DOHH2 (cell line): ENCODE measurements at regions not wholly inside any gene's neighbourhood (a gene's known extent, or its start where the extent isn't known, plus 50 kb on each side); places are given as distances from the start of the nearest gene placed in this dataset.

Source experiments
- EZH2phosphoT487 ChIP-seq: fragments of 200-600 bp; sonication (generic); IDR thresholded peaks from 2 replicates; pipeline ENCODE4 v1.6.1; 2017; ENCODE audit warnings: borderline replicate concordance, mild to moderate bottlenecking, antibody characterized with exemption, low read length, moderate library complexity, mixed read lengths
- TF ChIP-seq, protein P1 (sequence below): fragments of 200-600 bp; sonication (generic); IDR thresholded peaks from one replicate; pipeline ENCODE4 v1.5.1; 2014; ENCODE audit warnings: antibody characterized with exemption, mild to moderate bottlenecking, low read depth, low read length; ENCODE audit not compliant: poor library complexity, severe bottlenecking

DNA sequence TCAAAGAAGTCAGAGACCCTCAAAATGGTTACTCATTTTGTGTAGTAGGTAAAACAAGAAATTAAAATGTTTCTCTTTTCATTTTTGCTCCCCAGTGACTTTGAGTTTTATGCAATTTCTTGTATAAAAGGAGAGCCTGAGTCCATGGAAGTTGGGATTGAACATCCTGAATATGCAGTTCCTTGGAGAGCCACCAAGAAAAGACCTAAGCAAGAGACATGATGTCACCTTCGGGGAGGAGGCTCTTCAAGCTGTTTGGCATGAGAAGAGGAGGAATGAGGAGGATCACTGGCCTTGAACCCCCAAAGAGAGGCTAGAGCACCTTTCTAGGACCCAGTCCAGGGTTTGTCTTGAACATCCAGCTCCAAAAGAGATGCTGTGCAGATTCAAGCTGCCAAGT, 62.3 kb upstream of the CALM2 start:
- TF ChIP-seq, protein P1, sequence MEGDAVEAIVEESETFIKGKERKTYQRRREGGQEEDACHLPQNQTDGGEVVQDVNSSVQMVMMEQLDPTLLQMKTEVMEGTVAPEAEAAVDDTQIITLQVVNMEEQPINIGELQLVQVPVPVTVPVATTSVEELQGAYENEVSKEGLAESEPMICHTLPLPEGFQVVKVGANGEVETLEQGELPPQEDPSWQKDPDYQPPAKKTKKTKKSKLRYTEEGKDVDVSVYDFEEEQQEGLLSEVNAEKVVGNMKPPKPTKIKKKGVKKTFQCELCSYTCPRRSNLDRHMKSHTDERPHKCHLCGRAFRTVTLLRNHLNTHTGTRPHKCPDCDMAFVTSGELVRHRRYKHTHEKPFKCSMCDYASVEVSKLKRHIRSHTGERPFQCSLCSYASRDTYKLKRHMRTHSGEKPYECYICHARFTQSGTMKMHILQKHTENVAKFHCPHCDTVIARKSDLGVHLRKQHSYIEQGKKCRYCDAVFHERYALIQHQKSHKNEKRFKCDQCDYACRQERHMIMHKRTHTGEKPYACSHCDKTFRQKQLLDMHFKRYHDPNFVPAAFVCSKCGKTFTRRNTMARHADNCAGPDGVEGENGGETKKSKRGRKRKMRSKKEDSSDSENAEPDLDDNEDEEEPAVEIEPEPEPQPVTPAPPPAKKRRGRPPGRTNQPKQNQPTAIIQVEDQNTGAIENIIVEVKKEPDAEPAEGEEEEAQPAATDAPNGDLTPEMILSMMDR = no peak
- TF ChIP-seq EZH2phosphoT487 = no peak
